Endothelial cell of umbilical vein (primary cell): ENCODE measurements at regions not wholly inside any gene's neighbourhood (a gene's known extent, or its start where the extent isn't known, plus 50 kb on each side); places are given as distances from the start of the nearest gene placed in this dataset.

Experiments
- EZH2 ChIP-seq: IDR thresholded peaks from 2 replicates; pipeline ENCODE4 v1.6.1; 2012; ENCODE audit warnings: borderline replicate concordance, low read depth, mild to moderate bottlenecking, moderate library complexity, low read length, inconsistent platforms; ENCODE audit not compliant: severe bottlenecking
- FOS ChIP-seq: IDR thresholded peaks from 2 replicates; pipeline ENCODE4 v1.6.1; 2011; ENCODE audit warnings: mild to moderate bottlenecking, low read length, moderate library complexity, borderline replicate concordance; ENCODE audit not compliant: insufficient read depth
- MYC ChIP-seq: IDR thresholded peaks from one replicate; pipeline ENCODE4 v1.6.1; 2011; ENCODE audit warnings: mild to moderate bottlenecking, low read depth, low read length
- POLR2AphosphoS5 ChIP-seq: IDR thresholded peaks from 2 replicates; pipeline ENCODE4 v1.6.1; 2012; ENCODE audit warnings: low read depth, mild to moderate bottlenecking, control low read depth, low read length, moderate library complexity; ENCODE audit not compliant: insufficient read depth
- TF ChIP-seq, protein P1 (sequence below), 2 donors: IDR thresholded peaks; 1 replicate in 1 of 2; 2 replicates in 1 of 2; pipeline ENCODE4 v1.5.1; 2011; ENCODE audit warnings: low read length in 2 of 2, mild to moderate bottlenecking in 2 of 2, moderate library complexity in 2 of 2, control low read depth in 1 of 2, inconsistent platforms in 1 of 2, low read depth in 1 of 2; ENCODE audit not compliant: insufficient read depth in 1 of 2; ENCODE audit errors: extremely low read depth in 1 of 2
- TF ChIP-seq, protein P2 (sequence below): IDR thresholded peaks from 2 replicates; pipeline ENCODE4 v1.6.1; 2011; ENCODE audit not compliant: insufficient read depth, insufficient read length

DNA sequence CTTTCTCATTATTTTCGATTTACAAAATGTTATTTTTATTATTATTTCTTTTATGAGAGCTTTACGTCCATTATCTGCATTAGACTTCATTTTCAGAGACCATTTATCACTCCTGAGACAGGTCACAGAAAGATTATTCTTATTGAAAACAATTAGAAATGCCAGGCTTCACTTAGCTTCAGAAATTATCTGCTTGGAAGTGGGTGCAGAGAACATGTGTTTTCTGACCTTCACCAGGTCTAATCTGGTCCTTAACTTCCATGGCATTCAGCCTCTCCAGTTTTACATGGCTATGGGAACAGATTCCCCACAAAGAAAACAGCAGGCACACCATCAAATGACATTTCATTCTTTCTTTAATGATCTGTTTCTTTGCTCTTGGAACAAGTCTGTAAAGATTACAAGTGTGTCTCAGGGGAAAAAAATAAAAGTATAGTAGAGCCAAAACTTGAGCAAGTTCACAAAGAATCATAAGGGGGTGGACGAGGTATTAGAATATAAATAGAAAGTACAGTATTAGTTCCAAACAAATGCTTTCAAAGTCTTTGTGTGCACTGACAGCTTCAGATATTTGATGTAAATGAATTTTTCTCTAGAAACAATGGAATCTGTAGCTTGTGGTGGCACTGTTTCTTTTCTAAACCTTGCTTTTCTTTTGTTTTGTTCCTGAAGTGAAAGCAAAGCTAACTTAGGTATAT is 294.2 kb upstream of the MEIS2 start:
- TF ChIP-seq, protein P1, sequence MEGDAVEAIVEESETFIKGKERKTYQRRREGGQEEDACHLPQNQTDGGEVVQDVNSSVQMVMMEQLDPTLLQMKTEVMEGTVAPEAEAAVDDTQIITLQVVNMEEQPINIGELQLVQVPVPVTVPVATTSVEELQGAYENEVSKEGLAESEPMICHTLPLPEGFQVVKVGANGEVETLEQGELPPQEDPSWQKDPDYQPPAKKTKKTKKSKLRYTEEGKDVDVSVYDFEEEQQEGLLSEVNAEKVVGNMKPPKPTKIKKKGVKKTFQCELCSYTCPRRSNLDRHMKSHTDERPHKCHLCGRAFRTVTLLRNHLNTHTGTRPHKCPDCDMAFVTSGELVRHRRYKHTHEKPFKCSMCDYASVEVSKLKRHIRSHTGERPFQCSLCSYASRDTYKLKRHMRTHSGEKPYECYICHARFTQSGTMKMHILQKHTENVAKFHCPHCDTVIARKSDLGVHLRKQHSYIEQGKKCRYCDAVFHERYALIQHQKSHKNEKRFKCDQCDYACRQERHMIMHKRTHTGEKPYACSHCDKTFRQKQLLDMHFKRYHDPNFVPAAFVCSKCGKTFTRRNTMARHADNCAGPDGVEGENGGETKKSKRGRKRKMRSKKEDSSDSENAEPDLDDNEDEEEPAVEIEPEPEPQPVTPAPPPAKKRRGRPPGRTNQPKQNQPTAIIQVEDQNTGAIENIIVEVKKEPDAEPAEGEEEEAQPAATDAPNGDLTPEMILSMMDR (IDR thresholded peaks at IDR 0.05; ENCODE audit: extremely low read depth in 1 of 2, insufficient read depth in 1 of 2, low read depth in 1 of 2, low read length in 2 of 2), result no peak
- TF ChIP-seq, protein P2, sequence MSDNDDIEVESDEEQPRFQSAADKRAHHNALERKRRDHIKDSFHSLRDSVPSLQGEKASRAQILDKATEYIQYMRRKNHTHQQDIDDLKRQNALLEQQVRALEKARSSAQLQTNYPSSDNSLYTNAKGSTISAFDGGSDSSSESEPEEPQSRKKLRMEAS, result no peak
- TF ChIP-seq FOS, result no peak
- TF ChIP-seq POLR2AphosphoS5, result no peak
- no peak for TF ChIP-seq EZH2
- no peak for TF ChIP-seq MYC
